GM23338 (cell line): ENCODE measurements at regions not wholly inside any gene's neighbourhood (a gene's known extent, or its start where the extent isn't known, plus 50 kb on each side); places are given as distances from the start of the nearest gene placed in this dataset.

Experiments
- ATAC-seq: fragments of 200-7000 bp; cut with Tn5 transposase; 3 replicates; pipeline ENCODE4 v1.9.1; 2020
- DNase-seq: peaks from one replicate; pipeline ENCODE4 v3.0.0-alpha.2; 2015; ENCODE audit warnings: low spot score
- H2AFZ ChIP-seq: fragments of 200-600 bp; sonication (generic); 2 replicates; pipeline ENCODE4 v1.8.0; 2016; ENCODE audit warnings: antibody characterized with exemption, mild to moderate bottlenecking, moderate library complexity
- H3F3A ChIP-seq: fragments of 200-600 bp; sonication (generic); replicated peaks from 2 replicates; pipeline ENCODE4 v1.8.0; 2017; ENCODE audit warnings: antibody characterized with exemption, mixed run types, low read depth
- H3K27ac ChIP-seq: fragments of 200-600 bp; sonication (generic); 2 replicates; pipeline ENCODE4 v1.6.1; 2016; ENCODE audit warnings: low read depth
- H3K27me3 ChIP-seq: fragments of 200-600 bp; sonication (generic); 2 replicates; pipeline ENCODE4 v1.8.0; 2016; ENCODE audit warnings: mild to moderate bottlenecking, mixed run types, moderate library complexity; ENCODE audit not compliant: insufficient read depth
- H3K36me3 ChIP-seq: fragments of 200-600 bp; sonication (generic); 2 replicates; pipeline ENCODE4 v1.8.0; 2016; ENCODE audit warnings: mild to moderate bottlenecking; ENCODE audit not compliant: insufficient read depth
- H3K4me1 ChIP-seq: fragments of 200-600 bp; sonication (generic); 2 replicates; pipeline ENCODE4 v1.8.0; 2016; ENCODE audit warnings: mild to moderate bottlenecking, moderate library complexity; ENCODE audit not compliant: insufficient read depth
- H3K4me2 ChIP-seq: fragments of 200-600 bp; sonication (generic); 2 replicates; pipeline ENCODE4 v1.7.1; 2017; ENCODE audit warnings: mixed run types
- H3K4me3 ChIP-seq: fragments of 200-600 bp; sonication (generic); 2 replicates; pipeline ENCODE4 v1.6.1; 2016; ENCODE audit warnings: mixed run types
- H3K79me2 ChIP-seq: fragments of 200-600 bp; sonication (generic); replicated peaks from 2 replicates; pipeline ENCODE4 v1.8.0; 2017; ENCODE audit warnings: mild to moderate bottlenecking; ENCODE audit not compliant: insufficient read depth
- H3K9me2 ChIP-seq: fragments of 200-600 bp; sonication (generic); 2 replicates; pipeline ENCODE4 v1.8.0; 2017; ENCODE audit not compliant: insufficient read depth
- H4K20me1 ChIP-seq: fragments of 200-600 bp; sonication (generic); replicated peaks from 2 replicates; pipeline ENCODE4 v1.8.0; 2017; ENCODE audit warnings: mild to moderate bottlenecking; ENCODE audit not compliant: insufficient read depth
- H3K27ac Mint-ChIP-seq: 2 replicates; pipeline ENCODE4 v1.8.0; 2020; ENCODE audit warnings: inconsistent platforms, mild to moderate bottlenecking, moderate library complexity, mixed read lengths
- H3K27me3 Mint-ChIP-seq: 3 replicates; pipeline ENCODE4 v1.8.0; 2022; ENCODE audit warnings: low read depth, mild to moderate bottlenecking, moderate library complexity, mixed read lengths, inconsistent platforms; ENCODE audit not compliant: insufficient read depth, poor library complexity
- H3K36me3 Mint-ChIP-seq: 3 replicates; pipeline ENCODE4 v1.8.0; 2021; ENCODE audit warnings: low read depth, mild to moderate bottlenecking, inconsistent platforms, moderate library complexity, mixed read lengths
- H3K4me1 Mint-ChIP-seq: 3 replicates; pipeline ENCODE4 v1.8.0; 2020; ENCODE audit warnings: mild to moderate bottlenecking, inconsistent platforms, mixed read lengths
- H3K4me3 Mint-ChIP-seq: 3 replicates; pipeline ENCODE4 v1.8.0; 2021; ENCODE audit warnings: moderate library complexity, mild to moderate bottlenecking, inconsistent platforms, mixed read lengths
- H3K9me3 Mint-ChIP-seq: 3 replicates; pipeline ENCODE4 v1.8.0; 2020; ENCODE audit warnings: moderate library complexity, mild to moderate bottlenecking, inconsistent platforms, mixed read lengths
- CREB1 ChIP-seq: fragments of 250-450 bp; sonication (Bioruptor Pico); IDR thresholded peaks from 2 replicates; pipeline ENCODE4 v1.5.0; 2020; ENCODE audit warnings: low read depth, mild to moderate bottlenecking, moderate library complexity
- CTCF ChIP-seq, 2 experiments: fragments of 200-600 bp in 1 of 2; sonication (generic) in 1 of 2; conservative IDR thresholded peaks; 2 replicates each; pipeline versions ENCODE4 v1.5.1 to v1.6.1; 2016 to 2017; ENCODE audit warnings: antibody characterized with exemption in 2 of 2, low read depth in 2 of 2, mild to moderate bottlenecking in 2 of 2, moderate library complexity in 1 of 2
- ETS1 ChIP-seq: IDR thresholded peaks from 2 replicates; pipeline ENCODE4 v1.6.1; 2016; ENCODE audit warnings: antibody characterized with exemption
- EZH2 ChIP-seq: fragments of 200-600 bp; sonication (generic); IDR thresholded peaks from one replicate; pipeline ENCODE4 v1.8.0; 2017; ENCODE audit warnings: antibody characterized with exemption, mild to moderate bottlenecking, low read depth; ENCODE audit not compliant: unreplicated experiment
- EZH2phosphoT487 ChIP-seq: fragments of 200-600 bp; sonication (generic); IDR thresholded peaks from one replicate; pipeline ENCODE4 v1.8.1; 2018; ENCODE audit warnings: antibody characterized with exemption; ENCODE audit not compliant: unreplicated experiment
- JUNB ChIP-seq: IDR thresholded peaks from one replicate; pipeline ENCODE4 v1.6.1; 2016; ENCODE audit warnings: antibody characterized with exemption; ENCODE audit not compliant: unreplicated experiment
- STAT1 ChIP-seq: IDR thresholded peaks from one replicate; pipeline ENCODE4 v1.6.1; 2016; ENCODE audit warnings: antibody characterized with exemption; ENCODE audit not compliant: unreplicated experiment
- ZNF462 ChIP-seq: fragments of 250-450 bp; sonication (Bioruptor Pico); IDR thresholded peaks from 2 replicates; pipeline ENCODE4 v1.5.0; 2020; ENCODE audit warnings: mild to moderate bottlenecking, moderate library complexity
- TF ChIP-seq, protein P1 (sequence below): IDR thresholded peaks from one replicate; pipeline ENCODE4 v1.6.1; 2018; ENCODE audit warnings: antibody characterized with exemption; ENCODE audit not compliant: unreplicated experiment

DNA sequence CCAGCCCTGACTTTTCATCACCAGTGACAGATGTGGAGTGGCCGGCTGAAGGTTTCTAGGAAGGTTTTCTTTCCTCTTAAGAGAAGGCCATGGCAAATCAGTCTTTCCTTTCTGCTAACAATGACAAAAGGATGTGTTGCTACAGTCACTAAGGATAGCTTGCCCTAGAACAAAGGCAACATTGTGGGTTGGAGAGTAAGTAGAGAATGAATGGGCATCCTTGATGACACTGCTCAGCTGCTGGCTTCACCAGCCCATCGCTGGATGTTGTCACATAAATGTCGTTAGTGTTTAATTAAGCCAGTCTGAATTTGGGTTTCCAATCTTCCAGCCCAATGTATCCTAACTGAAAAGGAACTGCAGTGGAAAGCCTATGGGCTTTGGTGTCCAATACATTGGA lies 168.4 kb downstream of the ZIC5 start:
- no peak for TF ChIP-seq EZH2
- 0 out of 2 replicates have a peak, but pooled peaks cover 3% of the 10 kb centered on the region for H3F3A ChIP-seq
- Mint-ChIP-seq H3K9me3 (no peaks in the 10 kb centered on the region), H3K27ac (no peak overlapping the region), H3K36me3 (no peaks in the 10 kb centered on the region; the same call in 2 of the 3 replicates), H3K4me3 (no peak overlapping the region), H3K4me1 (peaks cover 63% of the 10 kb centered on the region), H3K27me3 (peaks cover 8% of the 10 kb centered on the region)
- no peaks in the 10 kb centered on the region for H3K79me2 ChIP-seq
- no peaks in the 10 kb centered on the region for H4K20me1 ChIP-seq
- no peak overlapping the region for H3K4me3 ChIP-seq
- H3K27me3 ChIP-seq = peaks cover 2% of the 10 kb centered on the region; the same call in 1 of the 2 replicates
- ATAC-seq (no peak), DNase-seq (no peak)
- H2AFZ ChIP-seq = no peak overlapping the region
- H3K4me1 ChIP-seq = peaks cover 63% of the 10 kb centered on the region
- no peaks in the 10 kb centered on the region for H3K36me3 ChIP-seq
- H3K9me2 ChIP-seq = no peaks in the 10 kb centered on the region
- H3K27ac ChIP-seq = no peak overlapping the region
- no peak overlapping the region for H3K4me2 ChIP-seq

DNA sequence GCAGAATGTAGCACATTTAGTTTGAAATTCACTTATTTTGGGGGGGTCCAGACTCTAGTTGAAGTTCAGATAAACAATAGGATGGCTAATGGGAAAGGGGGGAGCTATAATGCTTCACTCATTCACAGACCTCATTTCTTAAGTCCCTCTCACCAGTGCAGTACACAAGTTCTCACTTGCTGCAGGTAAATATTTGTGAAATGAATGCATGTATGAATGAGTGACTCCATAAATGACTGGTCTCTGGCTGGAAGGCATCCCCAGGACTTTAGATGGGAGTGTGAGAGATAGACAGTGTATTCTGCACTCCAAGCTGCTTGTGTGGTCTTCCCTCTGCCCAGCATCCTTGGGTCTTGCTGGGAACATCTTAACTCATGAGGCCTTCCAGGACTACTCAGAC lies 169.2 kb downstream of the ZIC5 start:
- Histone ChIP-seq H3K79me2 (no peaks in the 10 kb centered on the region), H3K27ac (no peak overlapping the region), H3K4me2 (no peak overlapping the region), H3K9me2 (no peaks in the 10 kb centered on the region), H3K4me1 (peaks cover 70% of the 10 kb centered on the region), H3K4me3 (no peak overlapping the region), H3K27me3 (peaks cover 2% of the 10 kb centered on the region; the same call in 1 of the 2 replicates), H4K20me1 (no peaks in the 10 kb centered on the region), H3F3A (0 out of 2 replicates have a peak, but pooled peaks cover 3% of the 10 kb centered on the region), H2AFZ (no peak overlapping the region), H3K36me3 (no peaks in the 10 kb centered on the region)
- no peak for DNase-seq
- Mint-ChIP-seq H3K27ac (no peak overlapping the region), H3K4me3 (no peak overlapping the region), H3K4me1 (peaks cover 67% of the 10 kb centered on the region), H3K36me3 (no peaks in the 10 kb centered on the region; the same call in 2 of the 3 replicates), H3K27me3 (peaks cover 8% of the 10 kb centered on the region), H3K9me3 (no peaks in the 10 kb centered on the region)
- no peak for ATAC-seq
- TF ChIP-seq CTCF (conservative IDR thresholded peaks at IDR 0.05; ENCODE audit: low read depth in 2 of 2) = no peak
- no peak for TF ChIP-seq STAT1
- TF ChIP-seq JUNB = no peak
- no peak for TF ChIP-seq EZH2phosphoT487
- TF ChIP-seq, protein P1, sequence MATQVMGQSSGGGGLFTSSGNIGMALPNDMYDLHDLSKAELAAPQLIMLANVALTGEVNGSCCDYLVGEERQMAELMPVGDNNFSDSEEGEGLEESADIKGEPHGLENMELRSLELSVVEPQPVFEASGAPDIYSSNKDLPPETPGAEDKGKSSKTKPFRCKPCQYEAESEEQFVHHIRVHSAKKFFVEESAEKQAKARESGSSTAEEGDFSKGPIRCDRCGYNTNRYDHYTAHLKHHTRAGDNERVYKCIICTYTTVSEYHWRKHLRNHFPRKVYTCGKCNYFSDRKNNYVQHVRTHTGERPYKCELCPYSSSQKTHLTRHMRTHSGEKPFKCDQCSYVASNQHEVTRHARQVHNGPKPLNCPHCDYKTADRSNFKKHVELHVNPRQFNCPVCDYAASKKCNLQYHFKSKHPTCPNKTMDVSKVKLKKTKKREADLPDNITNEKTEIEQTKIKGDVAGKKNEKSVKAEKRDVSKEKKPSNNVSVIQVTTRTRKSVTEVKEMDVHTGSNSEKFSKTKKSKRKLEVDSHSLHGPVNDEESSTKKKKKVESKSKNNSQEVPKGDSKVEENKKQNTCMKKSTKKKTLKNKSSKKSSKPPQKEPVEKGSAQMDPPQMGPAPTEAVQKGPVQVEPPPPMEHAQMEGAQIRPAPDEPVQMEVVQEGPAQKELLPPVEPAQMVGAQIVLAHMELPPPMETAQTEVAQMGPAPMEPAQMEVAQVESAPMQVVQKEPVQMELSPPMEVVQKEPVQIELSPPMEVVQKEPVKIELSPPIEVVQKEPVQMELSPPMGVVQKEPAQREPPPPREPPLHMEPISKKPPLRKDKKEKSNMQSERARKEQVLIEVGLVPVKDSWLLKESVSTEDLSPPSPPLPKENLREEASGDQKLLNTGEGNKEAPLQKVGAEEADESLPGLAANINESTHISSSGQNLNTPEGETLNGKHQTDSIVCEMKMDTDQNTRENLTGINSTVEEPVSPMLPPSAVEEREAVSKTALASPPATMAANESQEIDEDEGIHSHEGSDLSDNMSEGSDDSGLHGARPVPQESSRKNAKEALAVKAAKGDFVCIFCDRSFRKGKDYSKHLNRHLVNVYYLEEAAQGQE = no peak
- no peak for TF ChIP-seq EZH2
- no peak for TF ChIP-seq ETS1
- no peak for TF ChIP-seq ZNF462 (CRISPR knock-in tag)
- no peak for TF ChIP-seq CREB1 (CRISPR knock-in tag)
